AG10803 (cell line): ENCODE measurements at regions not wholly inside any gene's neighbourhood (a gene's known extent, or its start where the extent isn't known, plus 50 kb on each side); places are given as distances from the start of the nearest gene placed in this dataset.

Experiments
- DNase-seq: peaks from one replicate; pipeline ENCODE4 v3.0.0; 2010; ENCODE audit warnings: low read depth
- H3K4me3 ChIP-seq: 2 replicates; pipeline ENCODE4 v1.5.1; 2011; ENCODE audit warnings: mild to moderate bottlenecking, low read length, control low read depth
- CTCF ChIP-seq: conservative IDR thresholded peaks from 2 replicates; pipeline ENCODE4 v1.5.1; 2011; ENCODE audit warnings: mild to moderate bottlenecking, low read length, control low read depth, inconsistent platforms

- DNase-seq: no peak
- H3K4me3 ChIP-seq: no peak overlapping the region
- TF ChIP-seq CTCF: no peak
Measured at GRCh38 chr17:73957564-73957963, 245.9 kb upstream of the RPL38 start.

- TF ChIP-seq CTCF: no peak
- H3K4me3 ChIP-seq: no peak overlapping the region
- no peak for DNase-seq
Measured at GRCh38 chr17:73958453-73958852, 245.0 kb upstream of the RPL38 start.

GRCh38 chr17:73960469-73960868, 243.0 kb upstream of the RPL38 start:
- DNase-seq: no peak
- TF ChIP-seq CTCF: no peak

GRCh38 chr17:73962308-73962707, 241.2 kb upstream of the RPL38 start:
- no peak for TF ChIP-seq CTCF
- no peak overlapping the region for H3K4me3 ChIP-seq
- DNase-seq: no peak

More at GRCh38 chr17:73960469-73960868, 243.0 kb upstream of the RPL38 start:
- H3K4me3 ChIP-seq: no peak overlapping the region

GRCh38 chr17:73968680-73969079, 234.8 kb upstream of the RPL38 start:
- TF ChIP-seq CTCF: no peak
- no peak for DNase-seq
- H3K4me3 ChIP-seq: no peak overlapping the region

- H3K4me3 ChIP-seq: no peak overlapping the region
- DNase-seq: peak; percentile 18
- no peak for TF ChIP-seq CTCF
Measured at GRCh38 chr17:73969956-73970355, 233.5 kb upstream of the RPL38 start.

GRCh38 chr17:73971127-73971526, 232.4 kb upstream of the RPL38 start:
- H3K4me3 ChIP-seq: no peak overlapping the region
- no peak for TF ChIP-seq CTCF
- no peak for DNase-seq
